CD14-positive monocyte (primary cell): ENCODE measurements at regions not wholly inside any gene's neighbourhood (a gene's known extent, or its start where the extent isn't known, plus 50 kb on each side); places are given as distances from the start of the nearest gene placed in this dataset.

ENCODE experiments used
- DNase-seq, 3 donors: peaks; one replicate each; pipeline ENCODE4 v3.0.0-alpha.2; 2011 to 2022
- H2AFZ ChIP-seq: 2 replicates; pipeline ENCODE4 v1.6.0; 2012; ENCODE audit warnings: mild to moderate bottlenecking, low read depth, low read length, inconsistent platforms; ENCODE audit not compliant: insufficient read depth, poor library complexity, severe bottlenecking
- H3K27ac ChIP-seq, 2 donors: 1 replicate in 1 of 2; 2 replicates in 1 of 2; pipeline ENCODE4 v1.5.1; 2012 to 2013; ENCODE audit warnings: low read length in 2 of 2, control low read depth in 1 of 2, inconsistent platforms in 1 of 2, low read depth in 1 of 2, mild to moderate bottlenecking in 1 of 2
- H3K27me3 ChIP-seq, 2 donors: one replicate each; pipeline versions ENCODE4 v1.6.0 to v1.6.1; 2011 to 2013; ENCODE audit warnings: low read length in 2 of 2; ENCODE audit not compliant: control insufficient read depth in 2 of 2, insufficient read depth in 2 of 2
- H3K36me3 ChIP-seq, 2 donors: replicated peaks in 1 of 2; 1 replicate in 1 of 2; 2 replicates in 1 of 2; pipeline versions ENCODE4 v1.5.1 to v1.6.1; 2012 to 2013; ENCODE audit warnings: low read length in 2 of 2, control low read depth in 1 of 2, inconsistent platforms in 1 of 2, mild to moderate bottlenecking in 1 of 2; ENCODE audit not compliant: insufficient read depth in 2 of 2, control insufficient read depth in 1 of 2
- H3K4me1 ChIP-seq, 2 donors: 1 replicate in 1 of 2; 2 replicates in 1 of 2; pipeline versions ENCODE4 v1.5.1 to v1.6.1; 2012 to 2013; ENCODE audit warnings: low read length in 2 of 2, control low read depth in 1 of 2, inconsistent platforms in 1 of 2, mild to moderate bottlenecking in 1 of 2, moderate library complexity in 1 of 2; ENCODE audit not compliant: insufficient read depth in 2 of 2, control insufficient read depth in 1 of 2
- H3K4me2 ChIP-seq: replicated peaks from 2 replicates; pipeline ENCODE3; 2012; ENCODE audit warnings: low read length, moderate library complexity, mild to moderate bottlenecking; ENCODE audit not compliant: poor library complexity, severe bottlenecking; ENCODE audit errors: extremely low read depth
- H3K4me3 ChIP-seq, 3 experiments: fragments of 200-600 bp in 1 of 3; sonication (generic) in 1 of 3; replicated peaks in 1 of 3; 1 replicate in 2 of 3; 2 replicates in 1 of 3; pipeline ENCODE4 v1.5.1; 2011 to 2013; ENCODE audit warnings: low read length in 3 of 3, mild to moderate bottlenecking in 3 of 3, control low read depth in 2 of 3, low read depth in 2 of 3, inconsistent platforms in 1 of 3, moderate library complexity in 1 of 3
- H3K79me2 ChIP-seq: 2 replicates; pipeline ENCODE4 v1.6.0; 2012; ENCODE audit warnings: mild to moderate bottlenecking, control low read depth, inconsistent platforms, low read length, moderate library complexity; ENCODE audit not compliant: insufficient read depth
- H3K9ac ChIP-seq: 2 replicates; pipeline ENCODE4 v1.6.0; 2017; ENCODE audit warnings: low read length, mild to moderate bottlenecking; ENCODE audit not compliant: insufficient read depth, poor library complexity, severe bottlenecking
- H3K9me3 ChIP-seq, 2 donors: replicated peaks in 1 of 2; 1 replicate in 1 of 2; 2 replicates in 1 of 2; pipeline versions ENCODE4 v1.5.1 to v1.6.1; 2012 to 2013; ENCODE audit warnings: low read length in 2 of 2, control low read depth in 1 of 2; ENCODE audit not compliant: control insufficient read depth in 1 of 2, insufficient read depth in 1 of 2
- H4K20me1 ChIP-seq: 2 replicates; pipeline ENCODE4 v1.6.0; 2012; ENCODE audit warnings: mild to moderate bottlenecking, low read length, control low read depth, moderate library complexity; ENCODE audit not compliant: insufficient read depth
- H3K27ac Mint-ChIP-seq, 7 donors: one replicate each; pipeline ENCODE4 v1.8.0; 2020; ENCODE audit warnings: mild to moderate bottlenecking in 7 of 7, mixed read lengths in 7 of 7, moderate library complexity in 6 of 7, inconsistent platforms in 2 of 7
- H3K27me3 Mint-ChIP-seq, 3 donors: one replicate each; pipeline ENCODE4 v1.8.0; 2021 to 2022; ENCODE audit warnings: low read depth in 3 of 3, mild to moderate bottlenecking in 3 of 3, mixed read lengths in 3 of 3, moderate library complexity in 3 of 3, inconsistent platforms in 1 of 3
- H3K36me3 Mint-ChIP-seq, 2 donors: one replicate each; pipeline ENCODE4 v1.8.0; 2020; ENCODE audit warnings: mixed read lengths in 2 of 2, inconsistent platforms in 1 of 2, mild to moderate bottlenecking in 1 of 2
- H3K4me1 Mint-ChIP-seq: one replicate; pipeline ENCODE4 v1.8.0; 2020; ENCODE audit warnings: mild to moderate bottlenecking, mixed read lengths
- H3K4me3 Mint-ChIP-seq, 2 donors: one replicate each; pipeline ENCODE4 v1.8.0; 2020; ENCODE audit warnings: mild to moderate bottlenecking in 2 of 2, mixed read lengths in 2 of 2, moderate library complexity in 1 of 2
- H3K9me3 Mint-ChIP-seq, 7 donors: one replicate each; pipeline ENCODE4 v1.8.0; 2020 to 2022; ENCODE audit warnings: mixed read lengths in 7 of 7, mild to moderate bottlenecking in 6 of 7, moderate library complexity in 6 of 7, inconsistent platforms in 2 of 7
- WGBS: methylation state at CpG from one replicate; pipeline ENCODE4 v1.1.5; 2013; ENCODE audit warnings: missing lambda C conversion rate; ENCODE audit not compliant: insufficient coverage; 5-methylcytosine and 5-hydroxymethylcytosine counted together
- intact Hi-C, 2 donors: fragments of 100-400 bp; cut with micrococcal nuclease; formaldehyde crosslinking; loops; one replicate each; pipeline versions ENCODE4 v1.15.0 to v1.15.1; 2023
- TF ChIP-seq, protein P1 (sequence below): fragments of 200-600 bp; IDR thresholded peaks from one replicate; pipeline ENCODE4 v1.8.0; 2022; ENCODE audit warnings: antibody characterized with exemption, mild to moderate bottlenecking

DNA sequence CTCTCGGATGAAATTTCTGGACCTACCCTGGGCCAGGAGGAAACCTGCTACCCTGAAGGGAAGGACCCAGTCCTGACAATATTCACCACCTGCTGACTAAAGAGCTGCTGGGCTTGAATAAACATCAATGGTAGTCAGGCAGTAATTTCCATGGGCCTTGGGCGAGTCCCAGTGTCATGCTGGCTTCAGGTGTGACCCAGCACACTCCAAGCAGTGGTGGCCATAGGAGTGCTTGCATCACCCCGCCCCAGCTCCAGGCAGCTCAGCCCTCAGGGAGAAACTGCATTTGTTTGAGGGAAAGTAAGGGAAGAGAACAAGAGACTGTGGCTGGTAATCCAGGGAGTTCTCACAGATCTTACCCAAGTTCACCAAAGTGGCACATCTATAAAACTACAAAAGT, 261.8 kb upstream of the DCBLD2 start:
- intact Hi-C loops = no loop called here
- H3K9ac ChIP-seq = no peak overlapping the region
- H3K4me2 ChIP-seq = no peak overlapping the region
- Mint-ChIP-seq H3K27ac (no peak overlapping the region), H3K4me3 (no peak overlapping the region), H3K27me3 (no peaks in the 10 kb centered on the region), H3K36me3 (no peaks in the 10 kb centered on the region), H3K4me1 (no peaks in the 10 kb centered on the region), H3K9me3 (peaks cover 7 to 16% (median 12%) of the 10 kb centered on the region in 7 donors)
- H2AFZ ChIP-seq = no peak overlapping the region
- H3K27ac ChIP-seq = no peak overlapping the region
- TF ChIP-seq, protein P1, sequence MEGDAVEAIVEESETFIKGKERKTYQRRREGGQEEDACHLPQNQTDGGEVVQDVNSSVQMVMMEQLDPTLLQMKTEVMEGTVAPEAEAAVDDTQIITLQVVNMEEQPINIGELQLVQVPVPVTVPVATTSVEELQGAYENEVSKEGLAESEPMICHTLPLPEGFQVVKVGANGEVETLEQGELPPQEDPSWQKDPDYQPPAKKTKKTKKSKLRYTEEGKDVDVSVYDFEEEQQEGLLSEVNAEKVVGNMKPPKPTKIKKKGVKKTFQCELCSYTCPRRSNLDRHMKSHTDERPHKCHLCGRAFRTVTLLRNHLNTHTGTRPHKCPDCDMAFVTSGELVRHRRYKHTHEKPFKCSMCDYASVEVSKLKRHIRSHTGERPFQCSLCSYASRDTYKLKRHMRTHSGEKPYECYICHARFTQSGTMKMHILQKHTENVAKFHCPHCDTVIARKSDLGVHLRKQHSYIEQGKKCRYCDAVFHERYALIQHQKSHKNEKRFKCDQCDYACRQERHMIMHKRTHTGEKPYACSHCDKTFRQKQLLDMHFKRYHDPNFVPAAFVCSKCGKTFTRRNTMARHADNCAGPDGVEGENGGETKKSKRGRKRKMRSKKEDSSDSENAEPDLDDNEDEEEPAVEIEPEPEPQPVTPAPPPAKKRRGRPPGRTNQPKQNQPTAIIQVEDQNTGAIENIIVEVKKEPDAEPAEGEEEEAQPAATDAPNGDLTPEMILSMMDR = no peak
- H3K9me3 ChIP-seq = peaks cover 10 to 19% of the 10 kb centered on the region in 2 donors
- H3K4me3 ChIP-seq = no peak overlapping the region
- no peaks in the 10 kb centered on the region for H3K79me2 ChIP-seq
- no peaks in the 10 kb centered on the region for H4K20me1 ChIP-seq
- 100% methylated on average over 2 of the region's 3 CpGs for WGBS
- H3K27me3 ChIP-seq = no peaks in the 10 kb centered on the region
- no peaks in the 10 kb centered on the region for H3K36me3 ChIP-seq
- H3K4me1 ChIP-seq = no peaks in the 10 kb centered on the region
- no peak for DNase-seq

DNA sequence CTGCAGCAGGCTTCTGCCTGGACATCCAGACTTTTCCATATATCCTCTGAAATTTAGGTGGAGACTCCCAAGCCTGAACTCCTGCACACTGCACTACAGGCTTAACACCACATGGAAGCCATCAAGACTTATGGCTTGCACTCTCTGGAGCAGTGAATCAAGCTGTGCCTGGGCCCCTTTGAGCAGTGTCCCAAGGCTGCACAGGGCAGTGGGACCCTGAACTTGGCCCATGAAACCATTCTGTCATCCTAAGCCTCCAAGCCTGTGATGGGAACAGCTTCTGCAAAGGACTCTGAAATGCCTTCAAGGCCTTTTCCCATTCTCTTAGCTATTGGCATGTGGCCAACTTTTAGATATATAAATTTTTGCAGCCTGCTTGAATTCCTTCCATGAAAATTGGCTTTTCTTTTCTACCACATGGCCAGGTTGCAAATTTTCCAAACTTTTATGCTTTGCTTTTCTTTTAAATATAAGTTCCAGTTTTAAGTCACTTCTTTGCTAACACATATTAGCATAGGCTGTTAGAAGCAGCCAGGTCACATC, 257.8 kb upstream of the DCBLD2 start:
- no peaks in the 10 kb centered on the region for H3K36me3 ChIP-seq

More for the DNA sequence above, 257.8 kb upstream of the DCBLD2 start:
- H2AFZ ChIP-seq = no peak overlapping the region
- H3K27me3 ChIP-seq = no peaks in the 10 kb centered on the region
- H3K79me2 ChIP-seq = no peaks in the 10 kb centered on the region
- TF ChIP-seq, protein P1 = no peak
- no peaks in the 10 kb centered on the region for H3K27me3 Mint-ChIP-seq
- intact Hi-C loops = no loop called here
- H3K4me1 Mint-ChIP-seq = no peaks in the 10 kb centered on the region
- no peaks in the 10 kb centered on the region for H4K20me1 ChIP-seq
- no peak overlapping the region for H3K4me3 Mint-ChIP-seq
- H3K4me1 ChIP-seq = no peaks in the 10 kb centered on the region
- H3K4me3 ChIP-seq = no peak overlapping the region
- DNase-seq = no peak
- no peak overlapping the region for H3K27ac ChIP-seq
- H3K27ac Mint-ChIP-seq = no peak overlapping the region
- H3K36me3 Mint-ChIP-seq = no peaks in the 10 kb centered on the region
- H3K9me3 ChIP-seq = peaks cover 16 to 29% of the 10 kb centered on the region in 2 donors
- no peak overlapping the region for H3K4me2 ChIP-seq
- no peak overlapping the region for H3K9ac ChIP-seq
- peaks cover 7 to 19% (median 16%) of the 10 kb centered on the region in 7 donors for H3K9me3 Mint-ChIP-seq
